ENCODE measurements at regions not wholly inside any gene's neighbourhood (a gene's known extent, or its start where the extent isn't known, plus 50 kb on each side); places are given as distances from the start of the nearest gene placed in this dataset.

GRCh38 chr15:91496754-91497691 lies 356.5 kb upstream of the SLCO3A1 start:
- TF ChIP-seq CTCF (conservative IDR thresholded peaks at IDR 0.05 in 1 of 2, IDR thresholded peaks at IDR 0.05 in 1 of 2; ENCODE audit: low read depth in 1 of 2, low read length in 2 of 2), result no peak
- no peak for TF ChIP-seq EZH2 (IDR thresholded peaks at IDR 0.05; ENCODE audit: low read length, missing control alignments)
